Amniotic epithelial cell (primary cell): ENCODE measurements at regions not wholly inside any gene's neighbourhood (a gene's known extent, or its start where the extent isn't known, plus 50 kb on each side); places are given as distances from the start of the nearest gene placed in this dataset.
"Not testable (repeated sequence)": the region's sequence is repeated elsewhere in the genome, so short reads cannot be mapped to it uniquely, and the experiment has no call there.

Experiments
- DNase-seq: peaks from one replicate; pipeline ENCODE4 v3.0.0-alpha.2; 2010; ENCODE audit warnings: low read depth

- not testable (repeated sequence) for DNase-seq
Observed at GRCh38 chr4:28077203-28077602, 1216.6 kb downstream of the STIM2 start.

DNA sequence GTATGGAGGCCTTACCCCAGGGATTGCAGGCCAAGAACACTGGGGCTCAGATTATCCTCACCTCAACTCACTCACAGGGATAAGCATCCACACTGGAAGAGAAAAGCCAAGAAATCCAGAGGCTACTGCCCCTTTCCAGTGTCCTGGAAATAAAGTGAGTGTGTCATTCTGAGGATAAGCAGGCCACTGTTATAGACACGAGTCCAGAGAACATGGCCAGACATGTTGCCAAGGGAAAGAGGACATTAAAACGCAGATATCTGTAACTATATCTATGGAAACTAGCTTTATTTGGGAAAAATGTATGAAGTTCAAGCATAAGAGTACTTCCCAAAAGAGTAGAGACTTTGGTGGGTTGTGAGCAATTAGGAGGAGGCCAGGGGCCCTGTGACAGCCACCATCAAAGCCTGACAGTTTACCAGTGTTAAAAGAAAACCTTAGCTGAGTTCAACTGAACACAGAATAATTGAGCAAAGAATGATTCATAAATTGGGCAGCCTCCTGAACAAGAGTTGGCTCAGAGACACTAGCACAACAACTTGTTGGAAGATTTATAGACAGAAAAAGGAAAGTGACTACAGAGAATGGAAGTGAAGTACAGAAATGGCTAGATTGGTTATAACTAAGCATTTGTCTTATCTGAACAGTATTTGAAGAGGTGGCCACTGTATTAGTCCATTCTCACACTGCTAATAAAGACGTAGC lies 1222.2 kb downstream of the STIM2 start:
- peak; percentile 29 for DNase-seq

- DNase-seq = peak; percentile 4
Observed at GRCh38 chr4:28092610-28093009, 1232.0 kb downstream of the STIM2 start.

- no peak for DNase-seq
Observed at GRCh38 chr4:28093071-28093470, 1232.4 kb downstream of the STIM2 start.

DNA sequence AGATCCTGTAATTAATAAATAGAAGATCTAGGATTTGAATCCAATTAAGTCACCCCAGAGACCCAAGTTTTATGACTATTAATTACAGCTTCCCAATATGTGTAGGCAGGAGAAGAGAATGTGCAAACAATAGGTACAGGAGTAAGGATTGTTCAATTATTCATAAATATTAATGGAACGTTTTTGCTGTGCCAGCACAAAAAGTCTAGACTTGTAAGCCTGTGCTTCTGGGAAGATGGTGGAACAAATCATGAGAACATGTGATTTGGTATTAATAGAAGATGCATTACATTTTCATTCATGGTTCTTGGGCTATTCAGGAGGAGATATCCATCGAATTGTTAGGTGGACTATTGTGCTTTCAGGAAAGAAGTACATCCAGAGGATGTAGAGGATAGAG lies 1240.9 kb downstream of the STIM2 start:
- DNase-seq = no peak

DNA sequence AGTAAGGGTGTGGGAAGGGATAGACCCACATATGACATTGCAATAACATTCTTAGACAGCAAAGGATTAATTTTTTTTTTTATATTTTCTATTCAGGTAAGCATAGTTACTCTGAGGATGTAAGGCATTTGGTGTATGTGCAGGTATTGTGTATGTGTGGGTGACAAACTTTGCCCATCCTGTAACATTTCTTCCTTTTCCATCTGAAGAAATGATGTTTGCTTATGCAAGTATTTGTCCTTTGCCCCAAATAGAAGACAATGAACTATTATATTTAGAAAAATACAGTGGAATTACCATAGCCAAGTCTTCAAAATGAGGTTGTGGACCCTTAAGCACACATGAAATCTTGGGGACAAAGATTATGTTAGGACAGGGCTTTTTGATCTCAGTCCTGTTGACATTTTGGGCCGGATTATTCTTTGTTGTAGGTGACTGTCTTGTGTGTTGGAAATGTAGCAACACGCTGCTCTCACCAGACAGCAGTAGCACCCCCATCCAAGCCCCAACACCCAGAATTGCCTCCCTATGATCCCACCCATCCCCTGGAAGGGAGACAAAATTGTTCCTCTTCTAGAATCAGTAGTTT lies 1244.7 kb downstream of the STIM2 start:
- DNase-seq = no peak

GRCh38 chr4:28106155-28106554 lies 1245.5 kb downstream of the STIM2 start:
- no peak for DNase-seq

GRCh38 chr4:28109801-28110200 lies 1249.2 kb downstream of the STIM2 start:
- DNase-seq = no peak

DNA sequence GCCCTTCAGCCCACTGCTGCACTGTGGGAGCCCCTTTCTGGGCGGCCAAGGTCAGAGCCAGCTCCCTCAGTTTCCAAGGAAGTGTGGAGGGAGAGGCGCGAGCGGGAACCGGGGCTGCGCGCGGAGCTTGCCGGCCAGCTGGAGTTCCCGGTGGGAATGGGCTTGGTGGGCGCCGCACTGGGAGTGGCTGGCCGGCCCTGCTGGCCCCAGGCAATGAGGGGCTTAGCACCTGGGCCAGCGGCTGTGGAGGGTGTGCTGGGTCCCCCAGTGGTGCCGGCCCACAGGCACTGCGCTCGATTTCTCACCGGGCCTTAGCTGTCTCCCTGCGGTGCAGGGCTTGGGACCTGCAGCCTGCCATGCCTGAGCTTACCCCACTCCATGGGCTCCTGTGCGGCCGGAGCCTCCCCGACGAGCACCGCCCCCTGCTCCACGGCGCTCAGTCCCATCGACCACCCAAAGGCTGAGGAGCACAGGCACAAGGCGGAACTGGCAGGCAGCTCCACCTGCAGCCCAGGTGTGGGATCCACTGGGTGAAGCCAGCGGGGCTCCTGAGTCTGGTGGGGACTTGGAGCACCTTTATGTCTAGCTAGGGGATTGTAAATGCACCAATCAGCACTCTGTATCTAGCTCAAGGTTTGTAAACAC lies 1252.2 kb downstream of the STIM2 start:
- not testable (repeated sequence) for DNase-seq

DNA sequence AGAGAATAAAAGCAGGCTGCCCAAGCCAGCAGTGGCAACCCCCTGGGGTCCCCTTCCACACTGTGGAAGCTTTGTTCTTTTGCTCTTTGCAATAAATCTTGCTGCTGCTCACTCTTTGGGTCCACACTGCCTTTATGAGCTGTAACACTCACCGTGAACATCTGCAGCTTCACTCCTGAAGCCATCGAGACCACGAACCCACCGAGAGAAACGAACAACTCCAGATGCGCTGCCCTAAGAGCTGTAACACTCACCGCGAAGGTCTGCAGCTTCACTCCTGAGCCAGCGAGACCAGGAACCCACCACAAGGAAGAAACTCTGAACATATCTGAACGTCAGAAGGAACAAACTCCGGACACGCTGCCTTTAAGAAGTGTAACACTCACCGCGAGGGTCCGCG lies 1252.9 kb downstream of the STIM2 start:
- not testable (repeated sequence) for DNase-seq

DNA sequence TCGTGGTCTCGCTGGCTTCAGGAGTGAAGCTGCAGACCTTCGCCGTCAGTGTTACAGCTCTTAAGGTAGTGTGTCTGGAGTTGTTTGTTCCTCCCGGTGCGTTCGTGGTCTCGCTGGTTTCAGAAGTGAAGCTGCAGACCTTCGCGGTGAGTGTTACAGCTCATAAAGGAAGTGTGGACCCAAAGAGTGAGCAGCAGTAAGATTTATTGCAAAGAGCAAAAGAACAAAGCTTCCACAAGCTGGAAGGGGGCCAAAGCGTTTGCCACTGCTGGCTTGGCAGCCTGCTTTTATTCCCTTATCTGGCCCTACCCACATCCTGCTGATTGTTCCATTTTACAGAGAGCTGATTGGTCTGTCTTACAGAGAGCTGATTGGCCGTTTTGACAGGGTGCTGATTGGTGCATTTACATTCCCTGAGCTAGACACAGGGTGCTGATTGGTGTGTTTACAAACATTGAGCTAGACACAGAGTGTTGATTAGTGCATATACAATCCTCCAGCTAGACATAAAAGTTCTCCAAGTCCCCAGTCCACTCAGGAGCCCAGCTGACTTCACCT lies 1256.0 kb downstream of the STIM2 start:
- not testable (repeated sequence) for DNase-seq

GRCh38 chr4:28117084-28117682 lies 1256.5 kb downstream of the STIM2 start:
- no peak for DNase-seq

GRCh38 chr4:28146191-28146590 lies 1285.5 kb downstream of the STIM2 start:
- DNase-seq = peak; percentile 3

GRCh38 chr4:28148221-28148620 lies 1287.6 kb downstream of the STIM2 start:
- no peak for DNase-seq

DNA sequence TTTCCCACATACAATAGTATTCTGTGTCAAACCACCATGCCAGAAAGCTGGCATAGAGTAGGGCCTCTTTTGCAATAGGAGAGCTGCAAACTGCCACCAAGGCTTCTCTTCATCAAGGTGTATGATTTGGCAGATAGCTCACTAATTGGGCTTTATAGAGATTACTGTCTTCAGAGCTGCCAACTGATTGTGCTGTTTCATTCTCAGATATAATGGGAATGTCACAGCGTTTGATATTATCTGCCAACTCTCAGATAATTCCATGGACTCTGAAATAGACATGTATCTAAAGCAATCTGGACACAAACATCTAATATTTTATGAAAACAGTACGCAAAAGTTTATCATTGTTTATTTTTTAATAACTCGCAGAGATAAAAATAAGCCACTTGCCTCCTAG lies 1289.1 kb downstream of the STIM2 start:
- DNase-seq = no peak

- no peak for DNase-seq
Observed at GRCh38 chr4:28151314-28151713, 1290.7 kb downstream of the STIM2 start.

DNA sequence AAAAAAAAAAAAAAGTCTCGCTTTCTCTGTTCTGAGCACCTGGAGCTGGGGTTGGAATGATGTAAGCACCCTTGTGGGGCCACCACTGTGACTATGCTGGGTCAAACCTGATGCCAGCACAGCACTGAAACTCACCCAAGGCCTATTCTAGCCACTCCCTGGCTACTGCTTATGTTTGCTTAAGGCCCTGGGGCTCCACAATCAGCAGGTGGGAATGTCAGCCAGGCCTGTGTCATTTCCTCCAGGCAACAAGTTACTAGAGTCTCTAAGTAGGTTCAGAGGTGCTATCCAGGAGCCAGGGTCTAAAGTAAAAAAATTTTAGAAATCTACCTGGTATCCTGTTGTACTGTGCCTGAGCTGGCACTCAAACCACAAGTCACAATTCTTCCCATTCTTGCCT lies 1306.8 kb downstream of the STIM2 start:
- no peak for DNase-seq

- DNase-seq = no peak
Observed at GRCh38 chr4:28176942-28177341, 1316.3 kb downstream of the STIM2 start.

- DNase-seq = no peak
Observed at GRCh38 chr4:28177641-28178040, 1317.0 kb downstream of the STIM2 start.

GRCh38 chr4:28179126-28179525 lies 1318.5 kb downstream of the STIM2 start:
- no peak for DNase-seq

GRCh38 chr4:28209371-28209924 lies 1348.8 kb downstream of the STIM2 start:
- peak; percentile 81 for DNase-seq
